ENCODE measurements at regions not wholly inside any gene's neighbourhood (a gene's known extent, or its start where the extent isn't known, plus 50 kb on each side); places are given as distances from the start of the nearest gene placed in this dataset.

- TF ChIP-seq CTCF (IDR thresholded peaks at IDR 0.05) (no peak), POLR2A (IDR thresholded peaks at IDR 0.05) (no peak), EP300 (IDR thresholded peaks at IDR 0.05) (no peak), POLR2AphosphoS5 (IDR thresholded peaks at IDR 0.05) (no peak)
These were observed 89.8 kb downstream of the C6orf118 start for GRCh38 chr6:165219629-165220028.
